B cell (primary cell): ENCODE measurements at regions not wholly inside any gene's neighbourhood (a gene's known extent, or its start where the extent isn't known, plus 50 kb on each side); places are given as distances from the start of the nearest gene placed in this dataset.

Experiments
- ATAC-seq: fragments of 200-7000 bp; cut with Tn5 transposase; one replicate; pipeline ENCODE4 v1.10.0; 2021; ENCODE audit warnings: low read depth, mild to moderate bottlenecking, moderate number of reproducible peaks, moderate library complexity
- CTCF ChIA-PET: fragments of 350-600 bp; sonication (Branson Sonifier 250); formaldehyde crosslinking; loops from one replicate; lab custom pipeline; 2021; ENCODE audit warnings: antibody characterized with exemption, inconsistent platforms; lab: Charles Lee
- POLR2A ChIA-PET: fragments of 350-600 bp; sonication (Branson Sonifier 250); formaldehyde crosslinking; loops from one replicate; lab custom pipeline; 2021; ENCODE audit warnings: antibody characterized with exemption; lab: Charles Lee
- DNase-seq: peaks from one replicate; pipeline ENCODE4 v3.0.0; 2013
- H2AFZ ChIP-seq: 2 replicates; pipeline ENCODE4 v1.6.1; 2012; ENCODE audit warnings: mild to moderate bottlenecking, low read depth, low read length; ENCODE audit not compliant: insufficient read depth, poor library complexity, severe bottlenecking
- H3K27ac ChIP-seq, 2 donors: 1 replicate in 1 of 2; 2 replicates in 1 of 2; pipeline ENCODE4 v1.5.1; 2012 to 2013; ENCODE audit warnings: low read length in 2 of 2, mild to moderate bottlenecking in 2 of 2, moderate library complexity in 1 of 2
- H3K27me3 ChIP-seq, 4 experiments: fragments of 200-600 bp in 1 of 4; sonication (generic) in 1 of 4; replicated peaks in 1 of 4; 1 replicate in 2 of 4; 2 replicates in 2 of 4; pipeline versions ENCODE4 v1.6.1 to v1.7.0; 2013 to 2016; ENCODE audit warnings: low read length in 3 of 4, mild to moderate bottlenecking in 2 of 4, mixed read lengths in 1 of 4, moderate library complexity in 1 of 4; ENCODE audit not compliant: insufficient read depth in 4 of 4, control insufficient read depth in 3 of 4; ENCODE audit errors: control extremely low read depth in 1 of 4
- H3K36me3 ChIP-seq, 2 experiments: replicated peaks in 1 of 2; 1 replicate in 1 of 2; 2 replicates in 1 of 2; pipeline versions ENCODE4 v1.6.1 to v1.7.1; 2013; ENCODE audit warnings: low read length in 1 of 2; ENCODE audit not compliant: insufficient read depth in 2 of 2, control insufficient read depth in 1 of 2; ENCODE audit errors: control extremely low read depth in 1 of 2, extremely low read depth in 1 of 2
- H3K4me1 ChIP-seq, 2 donors: fragments of 200-600 bp in 1 of 2; sonication (generic) in 1 of 2; 1 replicate in 1 of 2; 2 replicates in 1 of 2; pipeline versions ENCODE4 v1.5.1 to v1.6.1; 2013 to 2017; ENCODE audit warnings: low read length in 2 of 2; ENCODE audit not compliant: control insufficient read depth in 2 of 2, insufficient read depth in 2 of 2
- H3K4me2 ChIP-seq: replicated peaks from 2 replicates; pipeline ENCODE3; 2012; ENCODE audit warnings: mild to moderate bottlenecking, low read depth, low read length; ENCODE audit not compliant: poor library complexity, severe bottlenecking
- H3K4me3 ChIP-seq, 5 experiments: fragments of 200-600 bp in 1 of 5; sonication (generic) in 1 of 5; 1 replicate in 3 of 5; 2 replicates in 2 of 5; pipeline versions ENCODE4 v1.5.1 to v1.7.0; 2011 to 2016; ENCODE audit warnings: low read length in 4 of 5, mild to moderate bottlenecking in 4 of 5, low read depth in 2 of 5, control low read depth in 1 of 5, moderate library complexity in 1 of 5; ENCODE audit not compliant: insufficient read depth in 1 of 5; ENCODE audit errors: control extremely low read depth in 1 of 5, extremely low read depth in 1 of 5
- H3K79me2 ChIP-seq: fragments of 200-600 bp; sonication (generic); one replicate; pipeline ENCODE4 v1.6.0; 2016; ENCODE audit warnings: low read length; ENCODE audit not compliant: control insufficient read depth, insufficient read depth
- H3K9ac ChIP-seq: fragments of 200-600 bp; sonication (generic); 2 replicates; pipeline ENCODE4 v1.6.1; 2017; ENCODE audit warnings: mild to moderate bottlenecking, low read length, moderate library complexity
- H3K9me3 ChIP-seq, 3 donors: one replicate each; pipeline versions ENCODE4 v1.6.1 to v1.7.1; 2013; ENCODE audit warnings: low read length in 2 of 3; ENCODE audit not compliant: control insufficient read depth in 2 of 3, insufficient read depth in 1 of 3; ENCODE audit errors: control extremely low read depth in 1 of 3
- H4K20me1 ChIP-seq: 2 replicates; pipeline ENCODE4 v1.6.0; 2012; ENCODE audit warnings: mild to moderate bottlenecking, low read length; ENCODE audit not compliant: insufficient read depth, control insufficient read depth, poor library complexity, severe bottlenecking
- H3K27ac Mint-ChIP-seq: one replicate; pipeline ENCODE4 v1.8.0; 2021; ENCODE audit warnings: mixed read lengths
- H3K27me3 Mint-ChIP-seq: one replicate; pipeline ENCODE4 v1.8.0; 2021; ENCODE audit warnings: mixed read lengths
- H3K4me1 Mint-ChIP-seq: one replicate; pipeline ENCODE4 v1.8.0; 2021; ENCODE audit warnings: mixed read lengths
- H3K4me3 Mint-ChIP-seq: one replicate; pipeline ENCODE4 v1.8.0; 2021; ENCODE audit warnings: mixed read lengths
- H3K9me3 Mint-ChIP-seq: one replicate; pipeline ENCODE4 v1.8.0; 2022; ENCODE audit warnings: mixed read lengths; ENCODE audit not compliant: insufficient read depth
- EZH2 ChIP-seq: IDR thresholded peaks from 2 replicates; pipeline ENCODE4 v1.6.1; 2012; ENCODE audit warnings: borderline replicate concordance, low read depth, mild to moderate bottlenecking, moderate library complexity, low read length; ENCODE audit not compliant: insufficient read depth, poor library complexity, severe bottlenecking
- WGBS: methylation state at CpG from one replicate; pipeline ENCODE4 v1.1.5; 2013; ENCODE audit warnings: missing lambda C conversion rate; ENCODE audit not compliant: insufficient coverage; 5-methylcytosine and 5-hydroxymethylcytosine counted together
- intact Hi-C: fragments of 100-400 bp; cut with micrococcal nuclease; formaldehyde crosslinking; loops from one replicate; pipeline ENCODE4 v1.10.0; 2022
- TF ChIP-seq, protein P1 (sequence below): fragments of 200-600 bp; IDR thresholded peaks from one replicate; pipeline ENCODE4 v1.8.0; 2022; ENCODE audit warnings: antibody characterized with exemption, mild to moderate bottlenecking

DNA sequence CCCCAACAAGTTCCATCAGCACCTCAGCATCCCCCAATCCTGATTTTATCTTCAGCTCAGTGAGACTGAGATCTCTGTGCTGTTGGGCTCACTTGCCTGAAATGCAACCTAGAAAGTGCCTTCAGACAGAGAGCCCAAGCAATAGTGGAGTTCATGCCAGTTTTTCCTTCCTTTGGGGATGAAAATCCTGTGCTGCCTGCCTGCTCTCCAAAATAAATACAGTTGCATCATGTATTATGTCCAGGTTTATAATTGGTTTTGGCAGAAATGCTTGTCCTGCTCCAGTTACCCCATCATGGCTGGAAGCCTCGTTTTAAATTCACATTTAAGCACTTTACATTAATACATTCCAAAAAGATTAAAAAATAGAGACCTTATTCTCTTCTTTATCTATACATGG is 1865.5 kb upstream of the TENM3 start:
- no peak for ATAC-seq
- intact Hi-C loops, result no loop called here

DNA sequence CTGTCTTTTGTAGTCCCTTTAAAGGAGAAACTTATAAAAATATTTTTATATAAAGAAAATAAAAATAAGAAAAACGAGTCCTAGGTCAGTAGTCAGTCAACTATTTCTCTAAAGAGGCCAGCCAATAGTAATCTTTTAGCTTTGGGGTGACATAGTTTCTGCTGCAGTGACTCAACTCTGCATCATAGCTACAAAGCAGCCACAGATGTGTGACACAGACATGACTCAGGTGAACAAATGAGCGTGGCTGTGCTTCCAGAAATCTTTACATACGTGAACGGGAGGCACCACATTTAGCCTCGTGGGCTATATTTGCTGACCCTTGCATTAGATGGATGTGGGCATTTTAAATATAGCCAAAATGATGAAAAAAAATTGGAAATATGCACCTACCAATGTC is 1862.5 kb upstream of the TENM3 start:
- intact Hi-C loops, result no loop called here
- Mint-ChIP-seq H3K27ac (no peak overlapping the region), H3K4me1 (no peaks in the 10 kb centered on the region), H3K4me3 (no peak overlapping the region), H3K27me3 (no peaks in the 10 kb centered on the region), H3K9me3 (no peaks in the 10 kb centered on the region)
- Histone ChIP-seq H4K20me1 (no peaks in the 10 kb centered on the region), H2AFZ (no peak overlapping the region), H3K27ac (no peak overlapping the region), H3K4me3 (no peak overlapping the region), H3K36me3 (no peaks in the 10 kb centered on the region), H3K4me1 (no peaks in the 10 kb centered on the region), H3K79me2 (no peaks in the 10 kb centered on the region), H3K9ac (no peak overlapping the region), H3K4me2 (no peak overlapping the region), H3K9me3 (no peaks in the 10 kb centered on the region), H3K27me3 (no peaks in the 10 kb centered on the region)
- POLR2A ChIA-PET, result no interaction called here
- TF ChIP-seq, protein P1, sequence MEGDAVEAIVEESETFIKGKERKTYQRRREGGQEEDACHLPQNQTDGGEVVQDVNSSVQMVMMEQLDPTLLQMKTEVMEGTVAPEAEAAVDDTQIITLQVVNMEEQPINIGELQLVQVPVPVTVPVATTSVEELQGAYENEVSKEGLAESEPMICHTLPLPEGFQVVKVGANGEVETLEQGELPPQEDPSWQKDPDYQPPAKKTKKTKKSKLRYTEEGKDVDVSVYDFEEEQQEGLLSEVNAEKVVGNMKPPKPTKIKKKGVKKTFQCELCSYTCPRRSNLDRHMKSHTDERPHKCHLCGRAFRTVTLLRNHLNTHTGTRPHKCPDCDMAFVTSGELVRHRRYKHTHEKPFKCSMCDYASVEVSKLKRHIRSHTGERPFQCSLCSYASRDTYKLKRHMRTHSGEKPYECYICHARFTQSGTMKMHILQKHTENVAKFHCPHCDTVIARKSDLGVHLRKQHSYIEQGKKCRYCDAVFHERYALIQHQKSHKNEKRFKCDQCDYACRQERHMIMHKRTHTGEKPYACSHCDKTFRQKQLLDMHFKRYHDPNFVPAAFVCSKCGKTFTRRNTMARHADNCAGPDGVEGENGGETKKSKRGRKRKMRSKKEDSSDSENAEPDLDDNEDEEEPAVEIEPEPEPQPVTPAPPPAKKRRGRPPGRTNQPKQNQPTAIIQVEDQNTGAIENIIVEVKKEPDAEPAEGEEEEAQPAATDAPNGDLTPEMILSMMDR, result no peak
- TF ChIP-seq EZH2, result no peak
- CTCF ChIA-PET, result no interaction called here
- DNase-seq (no peak), ATAC-seq (no peak)
- WGBS, result 97% methylated on average over 3 of the region's 5 CpGs

More for the DNA sequence above, 1865.5 kb upstream of the TENM3 start:
- no peaks in the 10 kb centered on the region for H3K9me3 Mint-ChIP-seq
- Histone ChIP-seq H3K36me3 (no peaks in the 10 kb centered on the region), H3K9me3 (no peaks in the 10 kb centered on the region), H3K79me2 (no peaks in the 10 kb centered on the region), H3K4me3 (no peak overlapping the region), H3K9ac (no peak overlapping the region), H3K4me1 (no peaks in the 10 kb centered on the region), H3K27me3 (no peaks in the 10 kb centered on the region), H3K4me2 (no peak overlapping the region), H4K20me1 (no peaks in the 10 kb centered on the region), H2AFZ (no peak overlapping the region), H3K27ac (no peak overlapping the region)
- no peak for DNase-seq
- ChIA-PET POLR2A (no interaction called here), CTCF (no interaction called here)
- no peak overlapping the region for H3K27ac Mint-ChIP-seq
- no peak for TF ChIP-seq EZH2
- TF ChIP-seq, protein P1, result no peak
- WGBS, result no CpG with 5 or more reads among the region's 1 CpG
- no peaks in the 10 kb centered on the region for H3K4me1 Mint-ChIP-seq
- no peak overlapping the region for H3K4me3 Mint-ChIP-seq
- no peaks in the 10 kb centered on the region for H3K27me3 Mint-ChIP-seq
